GM21381 (cell line): ENCODE measurements at regions not wholly inside any gene's neighbourhood (a gene's known extent, or its start where the extent isn't known, plus 50 kb on each side); places are given as distances from the start of the nearest gene placed in this dataset.

Experiments
- ATAC-seq: cut with Tn5 transposase; IDR thresholded peaks from one replicate; pipeline ENCODE4 v1.9.1; 2021; ENCODE audit warnings: mild to moderate bottlenecking, moderate library complexity; ENCODE audit not compliant: unreplicated experiment

- no peak for ATAC-seq
Measured at GRCh38 chr16:51816929-51817328, 665.9 kb upstream of the SALL1 start.

DNA sequence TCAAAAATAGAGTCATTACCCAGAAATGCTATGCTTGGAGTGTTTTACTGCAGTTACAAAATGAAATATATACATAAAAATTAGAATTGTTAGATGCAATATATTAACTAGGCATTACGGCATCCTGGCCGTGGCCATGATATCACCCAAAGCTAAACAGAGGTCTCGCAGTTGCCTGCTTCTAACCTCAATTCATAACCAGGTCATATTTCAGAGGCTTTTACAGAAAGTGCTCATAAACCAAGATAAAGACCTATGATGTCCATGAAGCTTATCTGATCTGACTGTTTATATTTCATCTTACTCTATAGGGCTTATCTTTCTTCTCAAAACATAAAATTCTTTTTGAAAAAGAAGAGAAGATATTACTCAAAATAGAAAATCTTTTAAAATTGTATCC lies 664.5 kb upstream of the SALL1 start:
- no peak for ATAC-seq

- ATAC-seq = no peak
Measured at GRCh38 chr16:51814617-51815016, 663.5 kb upstream of the SALL1 start.

DNA sequence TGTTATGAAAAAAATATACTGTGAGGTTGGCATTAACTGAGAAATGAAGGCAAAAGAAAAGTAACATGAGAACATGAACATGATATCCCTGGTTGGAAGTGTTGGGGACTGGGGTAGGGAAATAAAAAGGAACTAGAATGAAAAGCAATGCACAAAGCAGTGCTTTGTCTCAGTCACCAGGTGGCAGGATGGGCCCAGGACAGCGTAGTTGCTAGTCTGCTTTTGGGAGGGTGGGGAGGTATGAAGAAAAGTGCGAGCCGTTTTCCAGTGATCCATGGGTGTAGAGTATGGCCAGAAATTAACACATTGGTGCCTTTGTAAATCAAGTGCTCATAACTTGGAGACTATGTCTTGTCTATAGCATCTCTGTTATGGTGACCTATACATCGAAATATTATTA lies 662.5 kb upstream of the SALL1 start:
- ATAC-seq = no peak

DNA sequence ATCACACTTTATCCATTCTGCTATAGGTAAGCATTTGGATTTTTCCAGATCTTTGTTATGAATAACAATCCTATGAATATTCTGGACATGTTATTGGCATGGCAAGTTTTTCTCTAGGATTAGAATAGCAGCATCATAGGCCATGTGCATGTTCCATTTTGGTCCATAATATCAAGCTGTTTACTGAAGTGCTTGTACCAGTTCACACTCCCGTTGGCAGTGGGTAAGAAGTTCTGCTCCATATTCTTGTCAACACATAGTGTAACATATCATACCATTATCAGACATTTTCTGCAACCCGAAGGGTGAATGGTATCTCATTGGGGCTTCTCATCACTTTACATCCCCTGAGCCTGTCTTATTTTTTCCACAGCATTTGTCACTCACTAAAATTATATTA lies 661.9 kb upstream of the SALL1 start:
- ATAC-seq = no peak

- no peak for ATAC-seq
Measured at GRCh38 chr16:51807551-51807950, 656.5 kb upstream of the SALL1 start.

- no peak for ATAC-seq
Measured at GRCh38 chr16:51801635-51802034, 650.6 kb upstream of the SALL1 start.

DNA sequence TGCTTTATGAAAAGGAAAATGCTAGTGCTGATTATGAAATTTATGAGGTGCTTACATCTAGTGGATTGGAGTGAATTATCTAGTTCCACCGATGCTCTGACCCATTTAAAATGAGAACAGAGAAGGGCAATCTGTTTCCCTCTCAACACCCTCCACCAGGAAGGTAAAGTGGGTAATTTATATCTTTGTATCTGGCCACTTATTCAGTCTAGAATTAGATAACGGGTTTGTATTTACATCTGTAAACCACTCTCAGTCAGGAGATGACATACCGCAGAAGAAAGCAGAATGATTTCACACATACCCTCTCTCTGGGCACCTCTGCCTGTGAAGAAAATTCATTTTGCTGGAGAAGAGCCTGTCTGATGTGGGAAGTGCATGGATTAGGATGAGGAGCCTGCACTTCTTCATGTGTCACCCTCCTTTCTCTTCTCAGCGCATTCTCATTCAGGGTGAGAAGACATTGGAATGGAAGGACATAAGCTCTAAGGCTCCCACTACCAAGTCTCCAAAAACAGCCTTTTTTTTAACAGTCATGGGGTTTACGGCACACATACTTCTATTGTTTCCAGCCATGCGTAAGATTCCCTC lies 646.7 kb upstream of the SALL1 start:
- no peak for ATAC-seq

DNA sequence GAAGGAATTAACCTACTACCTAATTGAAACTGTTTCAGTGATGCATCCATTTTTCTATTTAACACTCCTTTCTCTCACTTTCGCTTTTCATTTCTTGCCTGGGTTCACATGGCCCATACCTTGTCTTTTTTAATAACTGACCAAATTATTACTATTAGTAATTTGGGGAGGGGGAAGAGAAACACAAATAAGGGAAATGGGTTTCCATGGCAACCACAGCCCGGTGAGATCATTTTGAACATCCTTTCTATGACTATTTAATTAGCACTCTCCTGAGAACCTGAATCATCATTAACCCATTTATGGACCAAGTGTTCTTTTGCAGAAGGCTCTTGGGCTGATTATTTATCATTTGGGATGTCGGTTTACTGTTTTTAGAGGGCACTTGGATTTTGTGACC lies 628.2 kb upstream of the SALL1 start:
- no peak for ATAC-seq

GRCh38 chr16:51773071-51773890 lies 622.2 kb upstream of the SALL1 start:
- ATAC-seq = no peak

GRCh38 chr16:51766739-51767138 lies 615.7 kb upstream of the SALL1 start:
- ATAC-seq = no peak

GRCh38 chr16:51763072-51763661 lies 612.1 kb upstream of the SALL1 start:
- no peak for ATAC-seq

DNA sequence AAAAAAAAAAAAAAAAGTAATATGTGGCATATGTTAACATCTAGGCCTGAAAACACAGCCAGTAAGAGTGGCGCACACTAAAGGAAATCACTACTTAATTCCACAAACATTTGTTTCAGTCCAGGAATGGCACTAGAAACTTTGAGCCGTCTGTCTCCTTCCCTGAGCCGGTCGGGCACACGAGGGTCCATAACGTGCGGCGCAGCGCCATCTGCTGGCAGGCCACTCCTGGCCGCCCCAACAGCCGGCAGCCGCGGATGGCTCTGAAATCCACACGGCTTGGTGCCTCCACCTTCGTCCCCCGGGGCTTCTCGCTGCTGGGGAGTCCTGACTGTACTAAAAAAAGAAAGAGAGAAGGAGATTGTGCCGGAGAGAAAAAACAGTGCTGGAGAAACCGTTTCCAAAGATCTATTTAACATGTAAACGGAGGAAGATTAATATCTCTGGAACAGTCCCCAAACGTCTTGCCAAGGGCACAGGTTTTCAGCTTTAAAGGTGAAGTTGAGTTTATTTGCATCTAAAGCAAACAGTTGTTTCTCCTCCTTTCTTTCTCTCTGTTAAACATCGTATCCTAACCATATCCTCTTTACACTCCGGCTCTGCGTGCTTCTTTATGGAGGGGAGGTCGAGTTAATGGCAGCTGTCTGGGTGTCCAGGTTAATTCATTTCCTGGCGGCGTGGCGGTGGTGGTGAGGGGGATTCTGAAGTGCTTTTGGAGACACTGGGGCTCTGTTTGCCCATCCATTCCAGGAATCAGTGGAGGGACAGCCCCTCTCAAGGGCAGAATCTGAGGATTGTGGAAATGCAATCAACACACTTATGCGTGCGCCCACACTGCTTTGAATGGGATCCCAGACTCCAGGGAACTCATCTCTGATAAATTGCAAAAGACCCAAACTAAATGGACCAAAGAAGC lies 611.3 kb upstream of the SALL1 start:
- ATAC-seq = peak; percentile 93

DNA sequence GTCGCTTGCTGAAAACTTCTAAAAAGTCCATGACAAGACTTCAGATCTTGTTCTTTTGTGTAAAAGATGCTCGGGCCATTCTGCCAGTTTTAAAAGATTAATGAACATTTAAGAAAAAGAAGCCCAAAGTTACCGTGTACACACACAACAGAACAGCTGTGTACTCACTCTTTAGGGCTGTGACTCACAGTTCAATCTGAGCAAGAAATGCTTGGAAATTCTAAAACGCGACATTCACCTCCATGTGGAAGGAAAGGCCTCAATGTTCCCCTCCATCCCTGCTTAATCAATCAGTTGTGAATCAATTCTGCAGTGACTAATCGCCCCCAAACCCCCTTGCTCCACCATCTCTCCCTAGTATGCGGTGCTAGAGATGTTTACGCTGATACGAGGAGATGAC lies 609.9 kb upstream of the SALL1 start:
- no peak for ATAC-seq

- ATAC-seq = no peak
Measured at GRCh38 chr16:51759999-51760398, 608.9 kb upstream of the SALL1 start.

GRCh38 chr16:51759329-51759728 lies 608.3 kb upstream of the SALL1 start:
- ATAC-seq = no peak

- ATAC-seq = no peak
Measured at GRCh38 chr16:51757921-51758479, 606.9 kb upstream of the SALL1 start.

DNA sequence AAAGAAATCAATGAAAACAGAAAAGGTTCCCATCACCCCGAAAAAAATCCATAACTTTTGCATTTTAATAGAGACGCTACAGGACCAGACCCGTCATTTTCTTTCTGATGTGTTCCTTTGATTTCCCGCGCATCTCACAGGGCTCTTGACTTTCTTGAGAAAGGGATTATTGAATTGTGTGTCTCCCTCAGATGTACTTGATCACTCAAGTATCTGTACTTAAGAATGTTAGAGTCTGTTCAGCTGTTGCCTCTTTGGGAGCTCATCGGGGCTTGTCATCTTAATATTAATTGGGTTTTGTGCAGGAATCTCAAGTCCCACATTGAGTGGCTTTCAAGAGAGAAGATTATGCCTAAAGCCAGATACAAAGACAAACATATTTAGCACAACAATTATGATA lies 606.4 kb upstream of the SALL1 start:
- ATAC-seq = no peak

DNA sequence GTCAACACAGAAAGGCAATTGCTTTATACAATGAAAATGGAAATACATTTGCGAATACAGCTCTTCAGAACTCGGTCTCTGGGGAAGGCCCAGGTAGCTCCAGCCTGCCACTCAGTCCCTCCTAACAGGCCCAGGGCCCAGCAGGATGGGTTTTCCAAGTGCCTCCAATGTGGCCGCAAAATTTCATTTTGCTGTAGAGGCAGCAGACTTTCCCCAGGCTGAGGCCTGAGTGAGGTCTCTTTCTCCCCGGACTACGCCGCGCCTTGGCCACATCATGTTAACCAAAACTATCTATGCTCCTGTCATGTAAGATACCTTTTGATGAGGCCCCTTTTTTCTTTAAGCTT lies 606.0 kb upstream of the SALL1 start:
- no peak for ATAC-seq

- ATAC-seq = no peak
Measured at GRCh38 chr16:51756447-51757123, 605.5 kb upstream of the SALL1 start.
